ENCODE measurements at regions not wholly inside any gene's neighbourhood (a gene's known extent, or its start where the extent isn't known, plus 50 kb on each side); places are given as distances from the start of the nearest gene placed in this dataset.

- Histone ChIP-seq H2AFZ (no peak overlapping the region), H3K27ac (no peak overlapping the region), H3K4me2 (no peak overlapping the region), H3K9me3 (ENCODE audit: insufficient read depth, low read depth) (no peaks in the 10 kb centered on the region), H3K79me2 (ENCODE audit: low read depth) (no peaks in the 10 kb centered on the region), H3K9me2 (ENCODE audit: insufficient read depth) (no peaks in the 10 kb centered on the region), H3K36me3 (ENCODE audit: low read depth) (no peaks in the 10 kb centered on the region), H4K20me1 (ENCODE audit: insufficient read depth) (no peaks in the 10 kb centered on the region), H3K4me1 (replicated peaks; ENCODE audit: insufficient read depth) (no peaks in the 10 kb centered on the region), H3K4me3 (no peak overlapping the region), H3F3A (ENCODE audit: insufficient read depth, low read depth) (no peaks in the 10 kb centered on the region), H3K27me3 (ENCODE audit: insufficient read depth, low read depth) (peaks cover 9% of the 10 kb centered on the region; the same call in 1 of the 2 replicates)
- BruUV-seq (replicated peaks) = no TSS peak
- ChIA-PET POLR2A (ENCODE audit: unreplicated experiment) (no interaction called here), CTCF (no interaction called here)
- intact Hi-C loops (cut with micrococcal nuclease; ENCODE audit: unreplicated experiment) = no loop called here
- DNase-seq = no peak
- TF ChIP-seq EZH2 (IDR thresholded peaks at IDR 0.05; ENCODE audit: low read depth) (no peak), CTCF (conservative IDR thresholded peaks at IDR 0.05) (no peak)
Measured at GRCh38 chr18:25710981-25711380, 359.0 kb upstream of the ZNF521 start.

- Histone ChIP-seq H3K27ac (no peak overlapping the region), H3K79me2 (ENCODE audit: low read depth) (no peaks in the 10 kb centered on the region), H3K4me3 (no peak overlapping the region), H3K36me3 (ENCODE audit: low read depth) (no peaks in the 10 kb centered on the region), H2AFZ (no peak overlapping the region), H3K27me3 (ENCODE audit: insufficient read depth, low read depth) (peaks cover 16% of the 10 kb centered on the region; the same call in 1 of the 2 replicates), H3K9me2 (ENCODE audit: insufficient read depth) (no peaks in the 10 kb centered on the region), H3F3A (ENCODE audit: insufficient read depth, low read depth) (no peaks in the 10 kb centered on the region), H3K4me1 (replicated peaks; ENCODE audit: insufficient read depth) (no peaks in the 10 kb centered on the region), H3K9me3 (ENCODE audit: insufficient read depth, low read depth) (no peaks in the 10 kb centered on the region), H3K4me2 (no peak overlapping the region), H4K20me1 (ENCODE audit: insufficient read depth) (no peaks in the 10 kb centered on the region)
- ChIA-PET CTCF (no interaction called here), POLR2A (ENCODE audit: unreplicated experiment) (no interaction called here)
- BruUV-seq (replicated peaks) = no TSS peak
- no peak for TF ChIP-seq CTCF (conservative IDR thresholded peaks at IDR 0.05)
- no peak for TF ChIP-seq EZH2 (IDR thresholded peaks at IDR 0.05; ENCODE audit: low read depth)
- intact Hi-C loops (cut with micrococcal nuclease; ENCODE audit: unreplicated experiment) = no loop called here
- DNase-seq = no peak
Measured at GRCh38 chr18:25705650-25706049, 353.7 kb upstream of the ZNF521 start.

- CTCF ChIA-PET = no interaction called here
Measured at GRCh38 chr18:25704494-25704893, 352.5 kb upstream of the ZNF521 start.

More at GRCh38 chr18:25704494-25704893, 352.5 kb upstream of the ZNF521 start:
- H3K27me3 ChIP-seq (ENCODE audit: insufficient read depth, low read depth) = peaks cover 16% of the 10 kb centered on the region; the same call in 1 of the 2 replicates
- no peaks in the 10 kb centered on the region for H3K9me3 ChIP-seq (ENCODE audit: insufficient read depth, low read depth)
- H4K20me1 ChIP-seq (ENCODE audit: insufficient read depth) = no peaks in the 10 kb centered on the region
- no peak overlapping the region for H3K27ac ChIP-seq
- no TSS peak for BruUV-seq (replicated peaks)
- POLR2A ChIA-PET (ENCODE audit: unreplicated experiment) = no interaction called here
- no peaks in the 10 kb centered on the region for H3K4me1 ChIP-seq (replicated peaks; ENCODE audit: insufficient read depth)
- H2AFZ ChIP-seq = no peak overlapping the region
- H3K4me3 ChIP-seq = no peak overlapping the region
- no peaks in the 10 kb centered on the region for H3K9me2 ChIP-seq (ENCODE audit: insufficient read depth)
- no peaks in the 10 kb centered on the region for H3K79me2 ChIP-seq (ENCODE audit: low read depth)
- no peaks in the 10 kb centered on the region for H3K36me3 ChIP-seq (ENCODE audit: low read depth)
- no peak overlapping the region for H3K4me2 ChIP-seq
- DNase-seq = no peak
- H3F3A ChIP-seq (ENCODE audit: insufficient read depth, low read depth) = no peaks in the 10 kb centered on the region
- intact Hi-C loops (cut with micrococcal nuclease; ENCODE audit: unreplicated experiment) = no loop called here
- no peak for TF ChIP-seq EZH2 (IDR thresholded peaks at IDR 0.05; ENCODE audit: low read depth)
- TF ChIP-seq CTCF (conservative IDR thresholded peaks at IDR 0.05) = no peak

All from PC-9 (cell line).